ENCODE measurements at regions not wholly inside any gene's neighbourhood (a gene's known extent, or its start where the extent isn't known, plus 50 kb on each side); places are given as distances from the start of the nearest gene placed in this dataset.

DNA sequence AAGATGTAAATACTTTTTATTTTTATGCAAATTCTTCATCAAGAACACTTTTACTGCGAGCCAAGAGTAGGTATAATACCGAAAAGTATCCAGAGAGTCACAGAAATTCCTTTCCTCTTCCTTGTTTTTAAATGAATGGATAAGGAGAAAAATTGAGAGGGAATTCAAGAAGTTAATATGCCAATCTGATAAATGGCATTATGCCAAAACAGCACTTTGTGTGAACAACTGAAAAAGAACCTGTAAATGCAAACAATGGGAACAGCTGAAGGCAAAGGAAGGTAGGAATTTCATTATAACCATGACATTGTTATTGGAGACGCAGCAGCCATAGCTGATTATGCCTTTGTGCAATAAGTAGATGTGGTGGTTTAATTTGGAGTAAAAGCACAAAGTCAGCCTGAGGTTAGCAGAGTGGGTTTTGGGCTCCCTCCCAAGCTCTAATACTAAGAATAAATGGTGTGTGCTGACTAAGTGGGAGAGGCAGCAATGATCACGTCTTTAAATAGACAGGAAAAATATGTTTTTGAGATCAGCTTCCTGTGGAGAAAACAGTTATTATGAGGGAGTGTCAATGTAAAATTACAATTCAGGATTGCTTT is 209.8 kb upstream of the NDST4 start:
- ATAC-seq: no peak
- H3K27ac Mint-ChIP-seq: no peak overlapping the region
- no peak for DNase-seq (ENCODE audit: low spot score in 2 of 2)
- no peaks in the 10 kb centered on the region for H3K36me3 Mint-ChIP-seq
- peaks cover 9 to 13% of the 10 kb centered on the region in 2 donors for H3K9me3 Mint-ChIP-seq

DNA sequence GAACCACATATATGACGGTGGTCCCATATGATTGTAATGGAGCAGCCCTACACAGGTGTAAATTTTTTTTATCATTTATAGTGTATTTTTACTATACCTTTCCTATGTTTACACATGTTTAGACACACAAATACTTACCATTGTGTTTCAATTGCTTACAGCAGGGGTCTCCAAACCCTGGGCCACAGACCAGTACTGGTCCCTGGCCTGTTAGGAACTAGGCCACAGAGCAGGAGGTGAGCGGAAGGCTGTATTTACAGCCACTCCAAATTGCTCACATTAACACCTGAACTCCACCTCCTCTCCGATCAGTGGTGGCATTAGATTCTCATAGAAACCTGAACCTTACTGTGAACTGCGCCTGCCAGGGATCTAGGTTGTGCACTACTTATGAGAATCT is 201.8 kb upstream of the NDST4 start:
- DNase-seq (ENCODE audit: low spot score in 2 of 2) (no peak), ATAC-seq (no peak)
- H3K9me3 Mint-ChIP-seq: no peaks in the 10 kb centered on the region
- no peaks in the 10 kb centered on the region for H3K36me3 Mint-ChIP-seq
- H3K27ac Mint-ChIP-seq: no peak overlapping the region

DNA sequence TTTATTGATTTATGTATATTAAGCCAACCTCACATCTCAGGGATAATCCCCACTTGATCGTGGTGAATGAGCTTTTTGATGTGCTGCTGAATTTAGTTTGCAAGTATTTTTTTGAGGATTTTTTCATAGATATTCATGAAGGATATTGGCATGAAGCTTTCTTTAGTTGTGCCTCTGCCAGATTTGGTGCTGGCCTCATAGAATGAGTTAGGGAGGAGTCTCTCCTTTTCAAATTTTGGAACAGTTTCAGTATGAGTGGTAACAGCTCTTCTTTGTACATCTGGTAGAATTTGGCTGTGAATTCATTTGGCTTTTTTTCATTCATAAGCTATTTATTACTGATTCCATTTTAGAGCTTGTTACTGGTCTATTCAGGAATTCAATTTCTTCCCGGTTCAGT is 197.2 kb upstream of the NDST4 start:
- DNase-seq (ENCODE audit: low spot score in 2 of 2): no peak
- ATAC-seq: no peak
- no peaks in the 10 kb centered on the region for H3K36me3 Mint-ChIP-seq
- peaks cover 0 to 5% of the 10 kb centered on the region in 2 donors for H3K9me3 Mint-ChIP-seq
- H3K27ac Mint-ChIP-seq: no peak overlapping the region

DNA sequence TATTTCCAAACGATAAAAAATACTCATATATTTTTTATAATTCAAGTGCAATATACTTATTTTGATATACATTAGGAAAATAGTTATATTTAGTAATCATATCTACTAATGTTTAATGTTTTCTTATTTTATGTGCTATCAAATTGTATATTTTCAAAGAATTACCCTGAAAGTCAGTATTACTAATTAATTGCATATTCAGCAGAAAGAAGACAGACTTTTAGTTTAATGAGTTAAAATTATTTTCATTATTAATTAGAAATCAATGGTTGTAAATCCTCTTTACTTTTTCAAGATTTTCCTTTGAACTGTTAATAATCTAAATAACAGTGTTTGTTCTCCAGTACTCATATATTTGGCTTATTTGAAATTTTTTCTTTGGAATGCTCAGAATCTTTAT is 181.3 kb upstream of the NDST4 start:
- no peak for DNase-seq (ENCODE audit: low spot score in 2 of 2)
- H3K36me3 Mint-ChIP-seq: no peaks in the 10 kb centered on the region
- H3K9me3 Mint-ChIP-seq: peaks cover 0 to 4% of the 10 kb centered on the region in 2 donors
- no peak overlapping the region for H3K27ac Mint-ChIP-seq
- no peak for ATAC-seq

DNA sequence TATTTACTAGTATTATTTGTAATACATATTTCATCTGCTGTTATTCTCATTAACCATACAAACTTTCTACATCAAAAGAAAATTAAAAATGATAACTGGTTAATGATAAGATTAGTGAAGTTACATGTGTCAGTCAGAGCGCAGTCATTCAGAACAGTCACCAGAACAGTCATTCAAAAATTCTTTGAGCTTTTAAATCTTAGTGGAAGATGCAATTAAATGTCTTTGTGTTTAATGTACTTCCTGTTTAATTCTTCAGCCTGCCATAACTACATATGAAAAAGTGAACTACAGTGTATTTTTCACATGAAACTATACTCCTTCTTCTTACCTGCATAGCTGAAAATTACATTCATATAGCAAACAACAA is 179.7 kb upstream of the NDST4 start:
- no peak overlapping the region for H3K27ac Mint-ChIP-seq
- ATAC-seq: no peak
- no peaks in the 10 kb centered on the region for H3K36me3 Mint-ChIP-seq
- DNase-seq (ENCODE audit: low spot score in 2 of 2): no peak
- H3K9me3 Mint-ChIP-seq: peaks cover 0 to 8% of the 10 kb centered on the region in 2 donors

DNA sequence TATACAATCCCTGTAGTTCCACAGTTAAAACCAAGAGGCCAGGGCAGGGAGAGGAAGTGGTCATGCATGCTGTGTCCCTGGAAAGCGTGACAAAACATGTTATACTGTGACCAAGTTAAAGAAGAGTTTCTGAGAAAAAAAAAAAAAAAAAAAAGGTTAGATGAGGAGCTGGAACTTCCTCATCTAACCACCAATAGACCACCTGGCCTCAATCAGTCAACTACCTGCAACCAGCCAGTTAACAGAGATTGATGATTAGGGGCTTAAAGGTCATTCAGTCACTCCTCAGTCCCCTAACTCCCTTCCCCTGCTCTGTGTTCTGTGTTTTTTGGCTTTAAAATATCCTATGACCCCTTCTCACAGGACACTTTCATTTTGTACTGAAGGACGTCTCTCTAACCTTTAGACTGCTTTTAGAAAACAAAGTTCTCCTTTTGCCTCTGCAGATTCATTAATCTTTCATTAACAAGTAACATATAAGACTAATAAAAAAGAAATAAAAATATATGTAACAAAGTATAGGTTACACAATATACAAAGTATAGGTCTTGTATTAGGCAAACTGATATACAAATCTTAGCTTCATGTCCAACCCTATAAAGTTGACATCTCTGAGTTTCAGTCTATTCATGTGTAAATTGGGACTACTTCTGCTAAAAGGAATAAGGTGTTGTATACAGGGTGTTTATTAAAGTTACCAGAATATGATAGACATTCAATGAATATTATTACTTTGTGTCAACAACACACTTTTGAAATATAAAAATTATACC is 179.1 kb upstream of the NDST4 start:
- H3K36me3 Mint-ChIP-seq: no peaks in the 10 kb centered on the region
- no peak overlapping the region for H3K27ac Mint-ChIP-seq
- peaks cover 0 to 8% of the 10 kb centered on the region in 2 donors for H3K9me3 Mint-ChIP-seq
- DNase-seq (ENCODE audit: low spot score in 2 of 2) (no peak), ATAC-seq (no peak)

DNA sequence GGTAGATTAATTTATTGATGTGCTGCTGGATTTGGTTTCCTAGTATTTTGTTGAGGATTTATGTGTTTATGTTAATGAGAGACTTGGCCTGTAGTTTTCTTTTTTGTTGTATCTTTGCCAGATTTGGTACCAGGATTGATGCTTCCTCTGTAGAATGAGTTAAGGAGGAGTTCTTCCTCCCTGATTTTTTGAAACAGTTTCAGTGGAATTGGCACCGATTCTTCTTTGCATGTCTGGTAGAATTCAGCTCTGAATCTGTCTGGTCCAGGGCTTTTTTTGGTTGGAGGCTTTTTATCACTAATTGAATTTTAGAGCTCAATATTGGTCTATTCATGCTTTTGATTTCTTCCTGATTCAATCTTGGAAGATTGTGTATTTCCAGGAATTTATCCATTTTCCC is 174.0 kb upstream of the NDST4 start:
- DNase-seq (ENCODE audit: low spot score in 2 of 2) (no peak), ATAC-seq (no peak)
- Mint-ChIP-seq H3K36me3 (no peaks in the 10 kb centered on the region), H3K9me3 (peaks cover 0 to 8% of the 10 kb centered on the region in 2 donors), H3K27ac (no peak overlapping the region)

DNA sequence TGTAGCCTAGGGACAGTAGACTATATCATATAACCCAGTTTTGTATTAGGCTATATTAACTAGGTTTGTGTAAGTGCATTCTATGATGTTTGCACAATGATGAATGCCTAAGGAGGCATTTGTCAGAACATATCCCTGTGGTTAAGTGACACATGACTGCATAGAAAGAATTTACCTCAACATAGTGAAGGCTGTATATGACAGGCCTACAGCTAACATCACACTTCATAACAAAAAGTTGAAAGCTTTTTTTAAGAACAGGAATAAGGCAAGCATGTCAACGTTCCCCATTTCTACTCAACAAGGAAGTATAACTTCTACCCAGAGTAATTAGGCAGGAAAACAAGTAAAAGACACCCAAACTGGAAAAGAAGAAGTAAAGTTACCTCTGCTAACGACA is 165.9 kb upstream of the NDST4 start:
- DNase-seq (ENCODE audit: low spot score in 2 of 2) (no peak), ATAC-seq (no peak)
- Mint-ChIP-seq H3K36me3 (no peaks in the 10 kb centered on the region), H3K9me3 (peaks cover 3 to 8% of the 10 kb centered on the region in 2 donors), H3K27ac (no peak overlapping the region)

DNA sequence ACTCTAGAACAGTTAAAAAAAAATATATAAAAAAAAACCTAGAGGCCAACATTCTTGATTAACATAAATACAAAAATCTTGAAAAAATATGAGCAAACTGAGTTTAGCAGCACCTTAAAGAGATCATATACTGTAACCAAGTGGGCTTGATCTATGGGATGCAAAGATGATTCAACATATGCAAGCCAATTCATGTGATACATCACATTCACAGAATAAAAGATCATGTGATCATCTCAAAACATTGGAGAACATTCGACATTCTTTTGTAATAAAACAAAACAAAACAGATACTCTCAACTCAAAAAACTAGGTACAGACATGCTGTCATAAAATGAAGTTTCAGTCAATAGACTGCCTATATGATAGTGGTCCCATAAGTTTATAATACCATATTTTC is 165.4 kb upstream of the NDST4 start:
- Mint-ChIP-seq H3K9me3 (peaks cover 3 to 8% of the 10 kb centered on the region in 2 donors), H3K27ac (no peak overlapping the region), H3K36me3 (no peaks in the 10 kb centered on the region)
- DNase-seq (ENCODE audit: low spot score in 2 of 2): no peak
- no peak for ATAC-seq

DNA sequence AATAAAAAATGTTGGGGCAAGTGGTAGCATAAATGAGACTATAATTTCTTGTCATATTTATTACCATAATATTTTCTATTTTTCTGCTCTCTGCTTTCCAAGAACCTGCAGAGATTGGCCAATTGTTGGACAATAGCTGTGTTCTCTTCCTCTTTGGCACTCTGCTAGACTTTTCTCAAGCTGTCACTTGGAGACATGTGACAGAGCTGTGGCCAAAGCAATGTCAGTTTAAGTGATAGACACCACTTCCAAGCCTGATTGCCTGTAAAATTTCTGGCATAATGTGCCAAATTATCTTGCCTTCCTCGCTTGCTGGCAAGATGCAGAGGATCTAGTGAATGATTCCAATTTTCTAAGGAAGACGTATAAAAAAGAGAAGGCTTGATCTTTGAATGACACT is 162.2 kb upstream of the NDST4 start:
- ATAC-seq (no peak), DNase-seq (ENCODE audit: low spot score in 2 of 2) (no peak)
- peaks cover 3 to 8% of the 10 kb centered on the region in 2 donors for H3K9me3 Mint-ChIP-seq
- no peaks in the 10 kb centered on the region for H3K36me3 Mint-ChIP-seq
- H3K27ac Mint-ChIP-seq: no peak overlapping the region

DNA sequence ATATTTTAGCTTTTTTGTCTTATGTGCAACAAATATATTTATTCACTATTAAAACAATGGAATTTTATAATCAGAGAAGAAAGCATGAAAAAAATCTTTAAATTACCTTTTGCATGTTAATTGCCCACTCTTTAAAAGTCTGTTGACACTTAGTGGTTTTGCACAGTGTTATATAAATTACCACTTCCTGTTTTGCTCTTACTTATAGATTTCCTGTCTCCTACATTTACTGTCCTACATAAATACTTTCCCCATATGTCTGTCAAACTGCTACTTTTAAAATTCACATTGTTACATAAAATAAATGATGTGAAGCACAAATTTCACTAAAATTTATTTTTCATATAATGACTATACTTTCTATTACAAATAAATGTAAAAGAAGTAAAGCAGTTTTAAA is 161.1 kb upstream of the NDST4 start:
- ATAC-seq: no peak
- no peak for DNase-seq (ENCODE audit: low spot score in 2 of 2)
- Mint-ChIP-seq H3K36me3 (no peaks in the 10 kb centered on the region), H3K27ac (no peak overlapping the region), H3K9me3 (peaks cover 6 to 8% of the 10 kb centered on the region in 2 donors)

DNA sequence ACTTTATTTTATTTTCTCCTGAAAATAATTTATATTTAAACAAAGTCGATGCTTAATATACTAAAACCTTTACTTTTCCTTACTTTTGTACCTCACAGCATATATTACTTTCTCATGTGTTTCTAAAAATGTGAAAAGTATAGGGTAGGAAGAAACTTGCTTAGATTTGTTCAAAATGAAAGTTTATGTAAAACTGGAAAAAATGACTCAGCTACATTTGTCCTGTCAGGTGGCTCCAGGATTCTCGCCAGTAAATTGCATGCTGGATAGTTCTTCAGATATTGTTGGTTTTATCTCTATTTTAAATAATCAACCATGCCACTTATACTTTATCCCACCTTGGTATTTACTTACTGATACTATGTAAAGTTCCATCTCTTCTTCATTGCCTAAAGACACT is 159.2 kb upstream of the NDST4 start:
- Mint-ChIP-seq H3K9me3 (peaks cover 6 to 8% of the 10 kb centered on the region in 2 donors), H3K36me3 (no peaks in the 10 kb centered on the region), H3K27ac (no peak overlapping the region)
- ATAC-seq: no peak
- DNase-seq (ENCODE audit: low spot score in 2 of 2): no peak

DNA sequence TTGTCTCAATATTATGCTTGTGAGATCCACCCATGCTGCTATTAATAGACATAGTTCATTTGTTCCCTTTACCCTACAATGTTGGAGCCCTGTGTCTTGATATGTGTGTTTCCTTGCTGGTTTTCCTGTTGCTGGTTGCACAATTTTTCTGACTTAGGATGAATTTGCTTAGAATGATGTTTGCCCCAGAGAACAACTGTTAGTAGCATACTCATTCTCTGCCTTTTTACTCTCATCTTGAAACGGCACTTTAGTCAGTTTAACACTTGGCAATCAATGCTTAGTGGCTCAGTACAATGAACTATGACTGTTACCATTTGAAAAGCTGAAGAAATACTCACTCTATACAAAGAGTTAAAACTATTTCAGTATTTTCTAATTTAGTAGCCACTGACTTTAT is 158.8 kb upstream of the NDST4 start:
- H3K9me3 Mint-ChIP-seq: peaks cover 3 to 4% of the 10 kb centered on the region in 2 donors
- no peak for ATAC-seq
- DNase-seq (ENCODE audit: low spot score in 2 of 2): no peak
- H3K36me3 Mint-ChIP-seq: no peaks in the 10 kb centered on the region
- H3K27ac Mint-ChIP-seq: no peak overlapping the region

DNA sequence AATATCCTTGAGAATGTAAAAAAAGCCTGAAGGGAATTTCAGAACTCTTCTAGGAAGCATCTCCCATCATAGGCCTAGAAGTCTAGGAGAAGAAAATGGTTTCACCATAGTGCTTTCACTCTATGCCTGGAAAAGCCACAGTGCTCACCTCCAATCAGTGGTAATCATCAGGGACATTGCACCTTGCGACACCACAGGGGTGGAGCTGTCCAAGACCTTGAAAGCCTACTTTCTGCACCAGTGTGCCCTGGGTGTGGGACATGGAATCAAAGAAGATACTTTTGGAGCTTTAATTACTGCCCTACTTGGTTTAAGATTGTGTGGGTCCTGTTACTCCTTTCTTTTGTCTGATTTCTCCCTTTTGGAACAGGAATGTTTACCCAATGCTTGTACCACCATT is 146.8 kb upstream of the NDST4 start:
- H3K36me3 Mint-ChIP-seq: no peaks in the 10 kb centered on the region
- H3K27ac Mint-ChIP-seq: no peak overlapping the region
- ATAC-seq: no peak

DNA sequence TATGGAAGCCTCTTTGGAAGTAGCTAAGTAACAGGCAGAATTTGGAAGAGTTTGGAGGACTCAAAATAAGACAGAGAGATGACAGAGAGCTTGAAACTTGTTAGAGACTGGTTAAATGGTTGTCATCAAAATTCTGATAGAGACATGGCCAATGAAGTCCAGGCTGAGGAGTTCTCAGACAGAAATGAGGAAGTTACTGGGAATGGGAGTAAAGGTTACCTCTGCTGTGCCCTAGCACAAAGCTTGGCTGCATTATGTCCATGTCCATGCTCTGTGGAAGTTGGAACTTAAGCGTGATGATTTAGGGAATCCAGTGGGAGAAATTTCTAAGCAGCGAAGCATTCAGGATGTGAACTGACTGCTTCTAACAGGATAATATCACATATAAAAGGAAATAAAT is 146.2 kb upstream of the NDST4 start:
- Mint-ChIP-seq H3K36me3 (no peaks in the 10 kb centered on the region), H3K9me3 (peaks cover 0 to 4% of the 10 kb centered on the region in 2 donors)

More for the DNA sequence above, 146.8 kb upstream of the NDST4 start:
- peaks cover 0 to 4% of the 10 kb centered on the region in 2 donors for H3K9me3 Mint-ChIP-seq
- no peak for DNase-seq (ENCODE audit: low spot score in 2 of 2)

DNA sequence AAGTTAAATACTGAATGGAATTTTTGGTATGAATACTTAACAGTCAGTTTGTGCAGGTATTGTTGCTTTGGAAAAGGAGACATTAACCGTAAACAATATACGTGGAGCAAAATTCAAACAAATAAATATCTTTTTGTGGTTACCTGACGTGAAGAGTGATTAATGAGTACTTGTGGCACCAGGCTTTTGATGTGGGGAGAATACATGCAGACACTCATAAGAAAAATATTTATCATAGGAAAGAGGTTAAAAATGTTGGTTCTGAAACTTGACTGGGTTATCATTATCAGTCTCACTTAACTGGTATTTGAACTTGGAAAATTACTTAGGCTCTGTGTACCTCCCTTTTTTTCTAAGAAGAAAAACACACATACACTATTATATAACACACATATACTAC is 136.4 kb upstream of the NDST4 start:
- ATAC-seq (no peak), DNase-seq (ENCODE audit: low spot score in 2 of 2) (no peak)
- no peaks in the 10 kb centered on the region for H3K36me3 Mint-ChIP-seq

More for the DNA sequence above, 146.2 kb upstream of the NDST4 start:
- no peak overlapping the region for H3K27ac Mint-ChIP-seq
- ATAC-seq (no peak), DNase-seq (ENCODE audit: low spot score in 2 of 2) (no peak)

DNA sequence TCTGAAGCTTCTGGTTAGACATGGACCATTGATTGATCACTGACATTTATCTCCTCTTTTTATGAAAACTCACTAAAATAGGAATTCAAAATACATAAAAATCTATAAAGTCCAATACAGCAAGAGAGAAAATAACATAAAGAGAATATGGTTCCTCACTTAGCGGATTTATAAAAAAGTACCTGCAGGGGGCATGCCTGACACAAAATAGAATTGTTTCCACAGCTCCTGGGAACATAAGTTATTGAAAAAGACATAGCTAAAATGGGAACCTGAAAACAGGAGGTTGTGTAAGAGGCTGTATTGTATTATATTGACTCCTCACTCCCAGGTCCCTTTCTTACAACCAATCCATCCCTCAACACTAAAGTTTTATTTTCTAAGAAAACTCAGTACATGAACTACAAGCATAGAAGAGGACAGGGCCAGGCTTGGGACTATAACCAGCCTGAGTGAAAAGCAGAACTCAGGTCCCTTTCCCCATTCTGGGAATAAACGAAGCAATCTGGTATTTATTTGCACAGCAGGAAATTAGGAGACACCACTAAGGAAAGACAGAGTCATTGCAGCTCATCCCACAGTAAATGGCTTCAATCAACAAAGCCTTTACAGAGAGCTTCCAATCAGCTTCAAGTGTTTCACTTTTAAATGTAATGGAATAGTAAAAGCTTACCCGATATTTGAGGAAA is 121.1 kb upstream of the NDST4 start:
- ATAC-seq (no peak), DNase-seq (ENCODE audit: low spot score in 2 of 2) (no peak)
- Mint-ChIP-seq H3K36me3 (no peaks in the 10 kb centered on the region), H3K9me3 (peaks cover 0 to 8% of the 10 kb centered on the region in 2 donors), H3K27ac (no peak overlapping the region)

More for the DNA sequence above, 136.4 kb upstream of the NDST4 start:
- Mint-ChIP-seq H3K9me3 (peaks cover 0 to 5% of the 10 kb centered on the region in 2 donors), H3K27ac (no peak overlapping the region)

All from activated naive CD4-positive, alpha-beta T cell treated with anti-CD3 and anti-CD28 coated beads, Interleukin-2, amount 50 U/mL, for 72 hours (primary cell).